ENCODE measurements at regions not wholly inside any gene's neighbourhood (a gene's known extent, or its start where the extent isn't known, plus 50 kb on each side); places are given as distances from the start of the nearest gene placed in this dataset.

- H3K27ac ChIP-seq (ENCODE audit: low read depth, low read length): no peak overlapping the region
- H3K56ac ChIP-seq (replicated peaks; ENCODE audit: insufficient read length, low read depth, low read length): no peak overlapping the region
- H3K9me3 ChIP-seq (ENCODE audit: insufficient read depth in 2 of 2, low read depth in 1 of 2, low read length in 1 of 2): no peaks in the 10 kb centered on the region
- H3K27me3 ChIP-seq (replicated peaks in 1 of 4; ENCODE audit: control insufficient read depth in 3 of 4, extremely low read depth in 1 of 4, insufficient read depth in 3 of 4, low read length in 3 of 4): no peaks in the 10 kb centered on the region
- ChIA-PET POLR2A (ENCODE audit: partially characterized antibody) (no interaction called here), CTCF (ENCODE audit: partially characterized antibody) (no interaction called here)
- no peaks in the 10 kb centered on the region for H3K36me3 ChIP-seq (ENCODE audit: control insufficient read depth in 2 of 4, insufficient read depth in 4 of 4, low read length in 3 of 4)
- H3K4ac ChIP-seq (replicated peaks; ENCODE audit: insufficient read length, low read depth, low read length): no peak overlapping the region
- no peaks in the 10 kb centered on the region; the same call in 1 of the 2 replicates for H3K23me2 ChIP-seq (ENCODE audit: low read depth, low read length)
- H3K23ac ChIP-seq (ENCODE audit: insufficient read length): no peak overlapping the region
- no peaks in the 10 kb centered on the region for H3K79me2 ChIP-seq (ENCODE audit: control insufficient read depth in 1 of 2, insufficient read depth in 2 of 2, low read length in 2 of 2)
- H2BK5ac ChIP-seq (ENCODE audit: low read depth, low read length): no peak overlapping the region
- no peaks in the 10 kb centered on the region for H4K20me1 ChIP-seq (replicated peaks in 1 of 2; ENCODE audit: control insufficient read depth in 1 of 2, insufficient read depth in 2 of 2, low read length in 2 of 2)
- no peak overlapping the region for H4K5ac ChIP-seq (ENCODE audit: insufficient read length, low read depth, low read length)
- no peak overlapping the region for H3K9ac ChIP-seq (replicated peaks in 1 of 4; ENCODE audit: extremely low read depth in 1 of 4, low read depth in 3 of 4, low read length in 3 of 4)
- H3K4me2 ChIP-seq (ENCODE audit: insufficient read depth in 1 of 2, low read depth in 2 of 2, low read length in 2 of 2): no peak overlapping the region
- no peak overlapping the region for H2BK12ac ChIP-seq (ENCODE audit: low read depth, low read length)
- DNase-seq (ENCODE audit: low read depth in 1 of 2, low spot score in 2 of 2): no peak
- H2BK15ac ChIP-seq (ENCODE audit: low read length): no peak overlapping the region
- H3K79me1 ChIP-seq (ENCODE audit: low read depth, low read length): no peaks in the 10 kb centered on the region
- H4K8ac ChIP-seq (ENCODE audit: extremely low read depth, insufficient read depth, low read length): no peak overlapping the region
- no peak overlapping the region for H3K4me3 ChIP-seq (ENCODE audit: extremely low read depth in 1 of 4, insufficient read depth in 2 of 4, low read depth in 3 of 4, low read length in 4 of 4)
- no peak overlapping the region for H3K18ac ChIP-seq (ENCODE audit: extremely low read depth, low read length)
- no peak overlapping the region for H2BK20ac ChIP-seq (ENCODE audit: low read length)
- H2BK120ac ChIP-seq (replicated peaks; ENCODE audit: low read depth, low read length): no peak overlapping the region
- H3K4me1 ChIP-seq (replicated peaks in 1 of 4; ENCODE audit: control insufficient read depth in 3 of 4, insufficient read depth in 4 of 4, low read length in 3 of 4): no peaks in the 10 kb centered on the region
- H3K14ac ChIP-seq (ENCODE audit: insufficient read length): no peak overlapping the region
- no peak overlapping the region for H4K91ac ChIP-seq (replicated peaks; ENCODE audit: insufficient read length, low read length)
- H2AK5ac ChIP-seq (ENCODE audit: low read depth, low read length): no peak overlapping the region
- no peak for FAIRE-seq
- peak overlapping the region; percentile 22; the same call in 1 of the 2 replicates for H2AFZ ChIP-seq (ENCODE audit: low read length)
- TF ChIP-seq CTBP2 (IDR thresholded peaks at IDR 0.05; ENCODE audit: borderline replicate concordance, insufficient read depth, insufficient read length, low read length) (no peak), CREB1 (IDR thresholded peaks at IDR 0.05) (no peak), USF2 (IDR thresholded peaks at IDR 0.05; ENCODE audit: low read length) (no peak), ASH2L (IDR thresholded peaks at IDR 0.05; ENCODE audit: low read length) (no peak), SP2 (IDR thresholded peaks at IDR 0.05; ENCODE audit: low read length) (no peak), ZNF274 (IDR thresholded peaks at IDR 0.05; ENCODE audit: borderline replicate concordance, extremely low read depth, low read length) (no peak), BACH1 (IDR thresholded peaks at IDR 0.05; ENCODE audit: low read length) (no peak), NRF1 (IDR thresholded peaks at IDR 0.05; ENCODE audit: low read depth, low read length) (no peak), EGR1 (IDR thresholded peaks at IDR 0.05; ENCODE audit: borderline replicate concordance, low read depth, low read length) (no peak), SUZ12 (IDR thresholded peaks at IDR 0.05; ENCODE audit: low read length) (no peak)
- TF ChIP-seq, protein P1, sequence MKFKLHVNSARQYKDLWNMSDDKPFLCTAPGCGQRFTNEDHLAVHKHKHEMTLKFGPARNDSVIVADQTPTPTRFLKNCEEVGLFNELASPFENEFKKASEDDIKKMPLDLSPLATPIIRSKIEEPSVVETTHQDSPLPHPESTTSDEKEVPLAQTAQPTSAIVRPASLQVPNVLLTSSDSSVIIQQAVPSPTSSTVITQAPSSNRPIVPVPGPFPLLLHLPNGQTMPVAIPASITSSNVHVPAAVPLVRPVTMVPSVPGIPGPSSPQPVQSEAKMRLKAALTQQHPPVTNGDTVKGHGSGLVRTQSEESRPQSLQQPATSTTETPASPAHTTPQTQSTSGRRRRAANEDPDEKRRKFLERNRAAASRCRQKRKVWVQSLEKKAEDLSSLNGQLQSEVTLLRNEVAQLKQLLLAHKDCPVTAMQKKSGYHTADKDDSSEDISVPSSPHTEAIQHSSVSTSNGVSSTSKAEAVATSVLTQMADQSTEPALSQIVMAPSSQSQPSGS (IDR thresholded peaks at IDR 0.05; ENCODE audit: low read length): no peak
These were observed 1860.5 kb upstream of the ADGRL3 start for GRCh38 chr4:59339631-59340030.
